Vagina (tissue), 2 donors: ENCODE measurements at regions not wholly inside any gene's neighbourhood (a gene's known extent, or its start where the extent isn't known, plus 50 kb on each side); places are given as distances from the start of the nearest gene placed in this dataset.

Source experiments
- DNase-seq, 2 donors: peaks; one replicate each; pipeline ENCODE4 v3.0.0-alpha.2; 2017; ENCODE audit errors: extremely low spot score in 2 of 2
- H3K27ac ChIP-seq: fragments of 200-600 bp; sonication (generic); one replicate; pipeline ENCODE4 v1.5.1; 2019
- H3K27me3 ChIP-seq: fragments of 200-600 bp; sonication (generic); one replicate; pipeline ENCODE4 v1.5.1; 2019
- H3K36me3 ChIP-seq, 2 donors: fragments of 200-600 bp; sonication (generic); one replicate each; pipeline ENCODE4 v1.5.1; 2017 to 2019
- H3K4me1 ChIP-seq: fragments of 200-600 bp; sonication (generic); one replicate; pipeline ENCODE4 v1.5.1; 2019
- H3K4me3 ChIP-seq, 2 donors: fragments of 200-600 bp; sonication (generic); 1 replicate in 1 of 2; 2 replicates in 1 of 2; pipeline ENCODE4 v1.5.1; 2016 to 2019
- H3K9me3 ChIP-seq: fragments of 200-600 bp; sonication (generic); one replicate; pipeline ENCODE4 v1.5.1; 2019
- CTCF ChIP-seq, 3 experiments: fragments of 450-650 bp in 2 of 3; fragments of 200-600 bp in 1 of 3; sonication (generic) in 1 of 3; IDR thresholded peaks; one replicate each; pipeline ENCODE4 v1.5.1; 2017 to 2019; ENCODE audit warnings: antibody characterized with exemption in 3 of 3, mild to moderate bottlenecking in 2 of 3, moderate library complexity in 2 of 3
- POLR2A ChIP-seq, 2 donors: fragments of 450-650 bp; IDR thresholded peaks; one replicate each; pipeline ENCODE4 v1.6.1; 2017; ENCODE audit warnings: antibody characterized with exemption in 2 of 2, mild to moderate bottlenecking in 2 of 2, moderate library complexity in 2 of 2
- POLR2AphosphoS5 ChIP-seq, 2 donors: sonication (generic); formaldehyde crosslinking; IDR thresholded peaks; one replicate each; pipeline ENCODE4 v1.9.0; 2017; ENCODE audit warnings: antibody characterized with exemption in 2 of 2, mild to moderate bottlenecking in 2 of 2, low read depth in 1 of 2; ENCODE audit not compliant: insufficient read depth in 1 of 2
- intact Hi-C: fragments of 100-400 bp; cut with DNase I; formaldehyde crosslinking; loops from one replicate; pipeline ENCODE4 v1.15.1; 2023

DNA sequence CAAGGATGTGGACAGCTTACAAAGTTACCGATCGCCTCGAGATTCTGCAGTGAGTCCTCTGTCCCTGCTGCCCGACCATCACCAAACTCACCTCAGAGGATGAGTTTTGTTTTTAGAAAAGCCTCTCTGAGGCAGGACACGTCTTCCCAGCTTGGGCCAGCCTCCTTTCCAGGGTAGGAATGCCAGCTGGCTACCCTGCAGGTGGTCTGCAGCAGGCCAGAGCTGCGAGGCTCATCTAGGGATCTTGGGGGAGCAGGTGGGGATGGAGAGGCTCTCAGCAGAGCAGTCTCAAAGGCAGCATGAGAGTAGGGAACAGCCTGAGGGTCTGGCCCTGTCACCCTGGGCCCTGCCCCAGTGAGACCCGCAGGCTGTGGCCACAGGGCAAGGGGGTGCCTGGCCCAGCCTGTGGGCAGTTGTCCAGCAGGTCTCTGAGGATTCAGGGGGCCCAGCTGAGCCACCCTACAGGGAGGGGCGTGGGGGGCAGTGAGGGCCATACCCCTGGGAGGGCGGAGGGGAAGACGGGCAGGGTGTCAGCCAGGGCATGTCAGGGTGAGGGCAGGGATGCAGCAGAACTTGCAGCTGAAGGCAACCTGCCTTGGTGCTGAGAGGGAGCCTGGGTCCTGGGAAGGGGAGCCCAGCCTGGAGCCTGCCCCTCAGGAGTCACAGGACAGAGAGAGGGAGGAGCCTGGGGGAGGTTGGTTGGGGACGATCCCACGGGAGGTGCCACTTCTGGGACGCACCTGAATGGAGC is 57.3 kb upstream of the TPM4 start:
- Histone ChIP-seq H3K4me3 (no peak overlapping the region), H3K9me3 (no peaks in the 10 kb centered on the region), H3K4me1 (no peaks in the 10 kb centered on the region), H3K27ac (no peak overlapping the region), H3K27me3 (no peaks in the 10 kb centered on the region), H3K36me3 (no peaks in the 10 kb centered on the region)
- TF ChIP-seq CTCF (IDR thresholded peaks at IDR 0.05) (no peak), POLR2AphosphoS5 (IDR thresholded peaks at IDR 0.05; ENCODE audit: insufficient read depth in 1 of 2, low read depth in 1 of 2) (no peak), POLR2A (IDR thresholded peaks at IDR 0.05) (no peak)
- intact Hi-C loops: no loop called here
- DNase-seq: no peak

GRCh38 chr19:16019691-16020448 is 56.4 kb upstream of the TPM4 start:
- H3K4me1 ChIP-seq: no peaks in the 10 kb centered on the region
- H3K9me3 ChIP-seq: no peaks in the 10 kb centered on the region
- H3K27ac ChIP-seq: no peak overlapping the region
- intact Hi-C loops: no loop called here
- no peak for DNase-seq
- H3K27me3 ChIP-seq: no peaks in the 10 kb centered on the region
- no peaks in the 10 kb centered on the region for H3K36me3 ChIP-seq
- no peak for TF ChIP-seq POLR2AphosphoS5 (IDR thresholded peaks at IDR 0.05; ENCODE audit: insufficient read depth in 1 of 2, low read depth in 1 of 2)
- TF ChIP-seq CTCF (IDR thresholded peaks at IDR 0.05): no peak
- TF ChIP-seq POLR2A (IDR thresholded peaks at IDR 0.05): no peak
- H3K4me3 ChIP-seq: no peak overlapping the region

GRCh38 chr19:16021796-16022195 is 54.5 kb upstream of the TPM4 start:
- Histone ChIP-seq H3K36me3 (no peaks in the 10 kb centered on the region), H3K4me1 (no peaks in the 10 kb centered on the region), H3K9me3 (no peaks in the 10 kb centered on the region), H3K27me3 (no peaks in the 10 kb centered on the region), H3K4me3 (no peak overlapping the region), H3K27ac (no peak overlapping the region)
- TF ChIP-seq POLR2A (IDR thresholded peaks at IDR 0.05): no peak
- no peak for TF ChIP-seq POLR2AphosphoS5 (IDR thresholded peaks at IDR 0.05; ENCODE audit: insufficient read depth in 1 of 2, low read depth in 1 of 2)
- no peak for TF ChIP-seq CTCF (IDR thresholded peaks at IDR 0.05)
- DNase-seq: no peak
- intact Hi-C loops: no loop called here

GRCh38 chr19:16022251-16022650 is 54.0 kb upstream of the TPM4 start:
- Histone ChIP-seq H3K4me3 (no peak overlapping the region), H3K9me3 (no peaks in the 10 kb centered on the region), H3K4me1 (no peaks in the 10 kb centered on the region), H3K27me3 (no peaks in the 10 kb centered on the region), H3K36me3 (no peaks in the 10 kb centered on the region), H3K27ac (no peak overlapping the region)
- intact Hi-C loops: no loop called here
- no peak for DNase-seq
- TF ChIP-seq POLR2A (IDR thresholded peaks at IDR 0.05) (no peak), POLR2AphosphoS5 (IDR thresholded peaks at IDR 0.05; ENCODE audit: insufficient read depth in 1 of 2, low read depth in 1 of 2) (no peak), CTCF (IDR thresholded peaks at IDR 0.05) (no peak)

GRCh38 chr19:16022681-16023080 is 53.6 kb upstream of the TPM4 start:
- no peak for TF ChIP-seq CTCF (IDR thresholded peaks at IDR 0.05)
- H3K27me3 ChIP-seq: no peaks in the 10 kb centered on the region
- H3K27ac ChIP-seq: no peak overlapping the region
- no peaks in the 10 kb centered on the region for H3K9me3 ChIP-seq
- intact Hi-C loops: no loop called here
- H3K4me1 ChIP-seq: no peaks in the 10 kb centered on the region
- H3K36me3 ChIP-seq: no peaks in the 10 kb centered on the region
- DNase-seq: no peak
- H3K4me3 ChIP-seq: no peak overlapping the region
